HG03520 (cell line): ENCODE measurements at regions not wholly inside any gene's neighbourhood (a gene's known extent, or its start where the extent isn't known, plus 50 kb on each side); places are given as distances from the start of the nearest gene placed in this dataset.

Experiments used
- ATAC-seq: cut with Tn5 transposase; IDR thresholded peaks from one replicate; pipeline ENCODE4 v1.9.1; 2021; ENCODE audit warnings: mild to moderate bottlenecking, moderate library complexity; ENCODE audit not compliant: unreplicated experiment

DNA sequence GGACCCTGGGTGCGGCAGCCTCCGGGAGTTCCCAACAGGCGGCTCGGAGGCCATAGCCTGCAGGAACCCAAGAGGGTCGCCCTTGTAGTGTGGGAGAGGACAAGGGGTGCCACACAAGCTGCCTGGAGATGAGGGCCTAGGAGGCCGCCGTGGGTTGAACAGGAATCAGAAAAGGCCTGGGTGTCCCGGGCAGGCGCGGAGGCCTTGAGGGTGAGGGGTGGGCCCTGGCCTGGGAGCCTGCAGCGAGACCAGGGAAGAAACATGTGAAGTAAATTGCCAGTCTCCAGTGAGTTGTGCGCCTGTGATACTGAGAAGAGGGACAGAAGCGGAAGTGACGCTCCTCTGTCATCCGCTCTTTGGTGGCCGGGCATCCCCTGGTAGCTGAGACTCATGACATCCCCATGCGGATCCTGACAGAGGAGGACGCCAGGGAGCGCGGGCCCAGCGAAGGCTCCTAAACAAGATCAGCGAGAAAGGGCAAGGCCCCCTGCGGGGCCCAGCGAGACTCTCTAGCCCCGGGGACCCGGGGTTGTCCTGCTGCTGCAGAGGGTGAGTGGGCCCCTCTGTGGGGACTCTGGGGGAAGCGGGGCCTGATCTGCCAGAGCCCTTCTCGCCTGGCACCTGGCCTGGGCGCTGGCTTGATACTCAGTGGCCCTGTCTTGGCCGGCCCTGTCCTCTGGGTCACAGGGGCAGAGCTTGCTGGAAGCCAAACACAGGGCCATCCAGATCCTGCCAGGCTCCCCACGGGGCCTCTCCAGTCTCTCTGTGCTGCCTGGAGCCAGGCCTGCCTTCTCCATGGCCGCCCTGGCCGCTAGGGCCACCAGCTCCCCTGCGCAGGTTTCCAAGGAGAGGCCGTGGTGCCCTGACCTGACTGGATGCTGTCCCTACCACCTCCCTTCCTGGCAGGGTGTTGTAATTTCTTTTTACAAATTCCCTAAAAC is 788.4 kb downstream of the TLE4 start:
- ATAC-seq = no peak

DNA sequence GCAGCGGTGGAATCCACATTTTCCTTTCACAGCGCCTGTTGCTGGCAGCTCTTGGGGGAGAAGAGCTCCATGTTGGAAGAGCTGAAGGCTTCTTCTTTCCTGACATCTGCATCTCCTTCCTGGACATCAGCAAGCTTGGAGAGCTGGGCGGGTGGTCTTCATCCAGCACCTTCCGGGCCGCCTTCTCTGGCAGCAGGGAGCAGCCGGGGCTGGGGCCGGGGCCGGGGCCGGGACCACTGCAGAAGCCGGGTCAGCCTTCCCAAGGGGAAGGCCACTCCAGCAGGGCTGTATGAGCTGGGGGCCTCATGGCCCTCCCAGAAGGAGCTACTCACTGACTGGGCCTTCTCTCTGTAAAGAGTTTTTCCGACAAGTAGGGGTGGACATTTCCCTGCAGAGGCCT is 787.5 kb downstream of the TLE4 start:
- no peak for ATAC-seq

GRCh38 chr9:80352967-80353366 is 781.2 kb downstream of the TLE4 start:
- ATAC-seq = no peak

- no peak for ATAC-seq
Measured at GRCh38 chr9:80351612-80352011, 779.8 kb downstream of the TLE4 start.

GRCh38 chr9:80326105-80326504 is 754.3 kb downstream of the TLE4 start:
- ATAC-seq = no peak

GRCh38 chr9:80320916-80321315 is 749.2 kb downstream of the TLE4 start:
- ATAC-seq = no peak

GRCh38 chr9:80320480-80320879 is 748.7 kb downstream of the TLE4 start:
- ATAC-seq = no peak

- no peak for ATAC-seq
Measured at GRCh38 chr9:80305136-80305535, 733.4 kb downstream of the TLE4 start.

- ATAC-seq = no peak
Measured at GRCh38 chr9:80294955-80295354, 723.2 kb downstream of the TLE4 start.

DNA sequence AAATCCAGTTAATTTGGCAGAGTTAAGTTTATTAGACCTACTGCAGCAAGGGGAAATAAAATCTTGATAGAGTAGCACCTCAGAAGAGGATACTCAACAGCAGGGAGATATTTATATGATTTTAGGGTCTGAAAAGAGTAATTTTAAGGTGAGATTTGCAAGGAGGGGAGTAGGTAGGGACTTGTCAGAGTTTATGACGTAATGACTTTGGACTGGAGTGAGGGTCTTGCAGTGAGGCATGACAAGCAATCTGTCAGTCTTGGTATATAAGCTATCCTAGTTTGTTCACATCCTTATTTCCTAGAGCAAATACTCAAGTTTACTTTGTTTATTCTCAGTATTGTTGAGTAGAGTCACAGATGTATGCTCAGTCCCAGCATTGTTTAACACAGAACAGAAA is 722.6 kb downstream of the TLE4 start:
- no peak for ATAC-seq

DNA sequence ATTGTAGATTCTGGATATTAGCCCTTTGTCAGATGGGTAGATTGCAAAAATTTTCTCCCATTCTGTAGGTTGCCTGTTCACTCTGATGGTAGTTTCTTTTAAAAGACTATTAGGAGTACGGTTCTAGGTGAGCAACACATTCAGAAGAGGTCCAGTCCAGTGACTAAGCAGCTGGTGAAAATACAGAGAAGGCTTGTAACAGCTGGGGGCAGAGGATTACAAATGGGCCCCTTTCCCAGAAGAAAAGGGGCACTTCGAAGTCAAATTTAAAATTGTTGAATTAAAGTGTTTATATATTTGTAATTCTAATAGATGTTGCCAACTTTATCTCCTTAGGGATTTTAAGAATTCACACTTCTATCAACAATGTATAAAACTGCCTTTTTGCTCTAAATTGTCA is 720.5 kb downstream of the TLE4 start:
- ATAC-seq = no peak

DNA sequence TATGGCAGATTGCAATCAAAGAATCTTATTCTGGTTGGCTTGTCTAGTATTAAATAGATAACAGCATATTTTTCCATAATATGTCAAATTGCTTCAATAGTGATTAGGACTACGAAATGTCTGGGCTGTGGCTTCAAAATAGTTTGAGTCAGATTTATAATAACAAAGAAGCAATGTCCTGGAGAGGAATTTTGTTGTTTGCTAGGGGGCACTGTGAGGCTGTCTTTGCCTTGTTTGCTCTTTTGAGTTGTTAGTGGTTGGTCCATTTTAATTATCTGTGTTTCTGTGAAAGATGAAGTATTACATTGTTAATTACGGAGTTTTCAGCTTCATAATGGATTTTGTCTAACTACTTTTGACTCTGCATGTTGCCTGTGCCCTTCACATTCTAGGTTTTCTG is 713.6 kb downstream of the TLE4 start:
- no peak for ATAC-seq

DNA sequence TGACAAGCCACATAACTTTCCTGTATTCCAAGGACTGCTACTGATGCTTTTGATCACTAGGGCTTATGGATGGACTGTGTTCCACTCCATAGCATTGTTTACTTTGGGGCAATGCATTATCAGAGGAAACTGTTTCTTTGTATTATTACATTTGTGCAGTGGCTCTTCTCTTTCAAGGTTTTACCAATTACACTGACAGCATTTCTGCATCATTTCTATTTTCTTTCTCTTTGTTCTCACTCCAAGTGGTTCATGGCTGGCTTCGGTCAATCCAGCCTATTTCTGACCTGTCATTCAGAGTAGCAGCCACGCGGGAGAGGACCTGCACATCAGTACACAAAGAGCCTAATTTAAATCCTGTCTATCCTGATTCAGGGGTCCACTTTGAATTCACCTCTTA is 711.0 kb downstream of the TLE4 start:
- no peak for ATAC-seq

GRCh38 chr9:80259079-80259478 is 687.3 kb downstream of the TLE4 start:
- ATAC-seq = no peak

DNA sequence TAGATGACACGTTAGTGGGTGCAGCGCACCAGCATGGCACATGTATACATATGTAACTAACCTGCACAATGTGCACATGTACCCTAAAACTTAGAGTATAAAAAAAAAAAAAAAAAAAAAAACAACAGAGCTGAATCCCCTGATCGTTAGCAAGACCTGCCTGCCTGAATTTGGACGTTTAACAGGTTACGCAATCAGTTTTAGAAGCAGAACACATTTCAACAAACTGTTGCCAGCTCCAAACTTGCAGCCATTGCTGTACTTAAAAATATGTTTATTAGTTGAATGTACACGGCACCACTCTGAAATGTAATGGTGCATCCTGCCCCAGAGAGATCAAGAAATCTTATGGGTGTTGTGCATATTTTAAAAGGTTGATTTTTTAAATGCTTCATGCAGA is 680.0 kb downstream of the TLE4 start:
- ATAC-seq = no peak

GRCh38 chr9:80242022-80242421 is 670.3 kb downstream of the TLE4 start:
- no peak for ATAC-seq

DNA sequence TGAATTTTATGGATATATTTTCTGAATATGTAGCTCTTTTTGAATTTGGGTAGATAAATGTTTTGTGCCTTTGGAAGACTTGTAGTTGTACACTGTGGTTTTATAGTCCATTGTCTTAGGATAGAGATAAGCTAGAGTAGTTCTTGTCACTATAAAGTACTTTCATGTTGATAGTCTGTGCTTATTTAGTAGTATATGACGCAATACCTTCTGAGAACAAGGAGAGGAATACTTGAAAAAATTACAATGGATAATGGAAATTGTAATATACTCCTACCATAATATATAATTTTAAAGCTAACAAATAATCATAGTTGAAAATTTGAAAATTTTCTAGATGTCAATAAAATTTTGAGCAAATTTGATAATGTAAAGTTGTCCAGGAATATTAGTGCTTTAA is 664.0 kb downstream of the TLE4 start:
- no peak for ATAC-seq

DNA sequence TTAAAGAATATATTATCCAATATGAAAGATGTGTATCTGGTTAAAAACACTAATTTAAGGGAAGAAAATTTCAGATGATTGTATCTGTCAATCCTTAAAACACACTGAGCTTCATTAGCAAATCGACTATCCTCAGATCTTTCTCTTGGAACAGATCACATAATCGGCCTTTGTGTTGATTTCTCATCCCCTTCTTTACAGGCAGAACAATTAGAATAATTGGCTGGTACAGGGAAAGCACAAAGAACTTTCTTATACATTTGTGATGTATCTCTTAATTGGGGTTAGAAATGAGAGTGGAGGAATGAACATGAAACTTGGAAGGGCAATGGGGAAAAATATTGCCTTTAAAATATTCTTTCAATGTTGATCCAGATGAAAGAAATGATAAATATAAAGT is 662.1 kb downstream of the TLE4 start:
- no peak for ATAC-seq

- no peak for ATAC-seq
Measured at GRCh38 chr9:80233102-80233843, 661.5 kb downstream of the TLE4 start.

GRCh38 chr9:80231318-80232236 is 659.8 kb downstream of the TLE4 start:
- ATAC-seq = no peak

- ATAC-seq = no peak
Measured at GRCh38 chr9:80223897-80224296, 652.1 kb downstream of the TLE4 start.
